Activated CD8-positive, alpha-beta memory T cell treated with anti-CD3 and anti-CD28 coated beads for 48 hours (primary cell): ENCODE measurements at regions not wholly inside any gene's neighbourhood (a gene's known extent, or its start where the extent isn't known, plus 50 kb on each side); places are given as distances from the start of the nearest gene placed in this dataset.

Experiments used
- DNase-seq, 3 experiments: peaks; one replicate each; pipeline ENCODE4 v3.0.0-alpha.2; 2020; ENCODE audit warnings: low read depth in 2 of 3, low spot score in 2 of 3

GRCh38 chr5:18992264-18992663 is 995.7 kb downstream of the CDH18 start:
- no peak for DNase-seq

GRCh38 chr5:18999478-18999877 is 988.5 kb downstream of the CDH18 start:
- no peak for DNase-seq

GRCh38 chr5:19001054-19001453 is 986.9 kb downstream of the CDH18 start:
- DNase-seq, result no peak

GRCh38 chr5:19001539-19001938 is 986.5 kb downstream of the CDH18 start:
- no peak for DNase-seq

- DNase-seq, result no peak
Observed at GRCh38 chr5:19002111-19002510, 985.9 kb downstream of the CDH18 start.

GRCh38 chr5:19018822-19019221 is 969.2 kb downstream of the CDH18 start:
- no peak for DNase-seq

GRCh38 chr5:19031491-19031890 is 956.5 kb downstream of the CDH18 start:
- DNase-seq, result no peak

GRCh38 chr5:19035816-19036215 is 952.2 kb downstream of the CDH18 start:
- no peak for DNase-seq

- no peak for DNase-seq
Observed at GRCh38 chr5:19042106-19042505, 945.9 kb downstream of the CDH18 start.

GRCh38 chr5:19044311-19044710 is 943.7 kb downstream of the CDH18 start:
- no peak for DNase-seq

- DNase-seq, result no peak
Observed at GRCh38 chr5:19044931-19045695, 942.9 kb downstream of the CDH18 start.

GRCh38 chr5:19047277-19047676 is 940.7 kb downstream of the CDH18 start:
- no peak for DNase-seq

- DNase-seq, result no peak
Observed at GRCh38 chr5:19048726-19049125, 939.3 kb downstream of the CDH18 start.

- DNase-seq, result no peak
Observed at GRCh38 chr5:19058216-19058615, 929.8 kb downstream of the CDH18 start.

- no peak for DNase-seq
Observed at GRCh38 chr5:19064094-19064493, 923.9 kb downstream of the CDH18 start.

- DNase-seq, result no peak
Observed at GRCh38 chr5:19067741-19068140, 920.3 kb downstream of the CDH18 start.

- no peak for DNase-seq
Observed at GRCh38 chr5:19098434-19098833, 889.6 kb downstream of the CDH18 start.

- DNase-seq, result no peak
Observed at GRCh38 chr5:19099195-19099594, 888.8 kb downstream of the CDH18 start.

- DNase-seq, result no peak
Observed at GRCh38 chr5:19104948-19105347, 883.1 kb downstream of the CDH18 start.

GRCh38 chr5:19122923-19123322 is 865.1 kb downstream of the CDH18 start:
- no peak for DNase-seq

- no peak for DNase-seq
Observed at GRCh38 chr5:19125956-19126713, 861.9 kb downstream of the CDH18 start.

GRCh38 chr5:19140276-19140675 is 847.7 kb downstream of the CDH18 start:
- DNase-seq, result no peak
